Thyroid gland (tissue), 4 donors: ENCODE measurements at regions not wholly inside any gene's neighbourhood (a gene's known extent, or its start where the extent isn't known, plus 50 kb on each side); places are given as distances from the start of the nearest gene placed in this dataset.

Experiments used
- DNase-seq, 2 donors: peaks; one replicate each; pipeline ENCODE4 v3.0.0-alpha.2; 2019
- H3K27ac ChIP-seq, 3 donors: fragments of 200-600 bp; sonication (generic); 1 replicate in 2 of 3; 2 replicates in 1 of 3; pipeline ENCODE4 v1.5.1; 2016 to 2019; ENCODE audit warnings: mild to moderate bottlenecking in 1 of 3, moderate library complexity in 1 of 3
- H3K27me3 ChIP-seq: fragments of 200-600 bp; sonication (generic); one replicate; pipeline ENCODE4 v1.5.1; 2019
- H3K36me3 ChIP-seq, 2 donors: fragments of 200-600 bp; sonication (generic); one replicate each; pipeline ENCODE4 v1.5.1; 2016 to 2019
- H3K4me1 ChIP-seq, 2 donors: fragments of 200-600 bp; sonication (generic); one replicate each; pipeline ENCODE4 v1.5.1; 2017 to 2019
- H3K4me3 ChIP-seq, 3 donors: fragments of 200-600 bp; sonication (generic); replicated peaks in 1 of 3; 1 replicate in 2 of 3; 2 replicates in 1 of 3; pipeline ENCODE4 v1.5.1; 2016; ENCODE audit warnings: mild to moderate bottlenecking in 1 of 3
- H3K9me3 ChIP-seq: fragments of 200-600 bp; sonication (generic); one replicate; pipeline ENCODE4 v1.5.1; 2017
- POLR2A ChIP-seq, 2 donors: fragments of 450-650 bp; IDR thresholded peaks; one replicate each; pipeline ENCODE4 v1.6.1; 2017; ENCODE audit warnings: antibody characterized with exemption in 2 of 2, mild to moderate bottlenecking in 2 of 2, moderate library complexity in 1 of 2
- WGBS, 2 donors: methylation state at CpG; one replicate each; pipeline ENCODE4 v1.1.5; 2017; 5-methylcytosine and 5-hydroxymethylcytosine counted together
- intact Hi-C: fragments of 100-400 bp; cut with DNase I; formaldehyde crosslinking; loops from one replicate; pipeline ENCODE4 v1.15.1; 2023
- TF ChIP-seq, protein P1 (sequence below), 6 experiments: fragments of 200-600 bp in 3 of 6; fragments of 450-650 bp in 3 of 6; sonication (generic) in 3 of 6; IDR thresholded peaks; one replicate each; pipeline ENCODE4 v1.5.1; 2016 to 2019; ENCODE audit warnings: antibody characterized with exemption in 6 of 6, mild to moderate bottlenecking in 2 of 6, inconsistent platforms in 1 of 6, moderate library complexity in 1 of 6

DNA sequence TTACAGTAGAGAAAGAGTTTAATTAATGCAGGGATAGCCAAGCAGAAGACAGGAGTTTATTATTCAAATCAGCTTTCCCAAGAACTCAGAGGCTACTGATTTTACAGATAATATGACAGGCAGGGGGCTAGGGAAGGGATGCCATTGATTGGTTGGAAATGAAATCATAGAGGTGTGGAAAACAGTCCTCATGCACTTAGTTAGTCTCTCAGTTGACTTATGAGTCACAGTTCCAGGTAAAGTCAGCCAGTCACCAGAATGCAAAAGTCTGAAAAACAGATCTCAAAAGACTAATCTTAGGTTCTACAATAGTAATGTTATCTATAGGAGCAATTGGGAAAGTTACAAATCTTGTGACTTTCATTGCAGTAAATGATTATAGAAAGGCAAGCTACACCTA is 676.4 kb upstream of the CHAC2 start:
- H3K9me3 ChIP-seq: no peaks in the 10 kb centered on the region
- no peaks in the 10 kb centered on the region for H3K36me3 ChIP-seq

DNA sequence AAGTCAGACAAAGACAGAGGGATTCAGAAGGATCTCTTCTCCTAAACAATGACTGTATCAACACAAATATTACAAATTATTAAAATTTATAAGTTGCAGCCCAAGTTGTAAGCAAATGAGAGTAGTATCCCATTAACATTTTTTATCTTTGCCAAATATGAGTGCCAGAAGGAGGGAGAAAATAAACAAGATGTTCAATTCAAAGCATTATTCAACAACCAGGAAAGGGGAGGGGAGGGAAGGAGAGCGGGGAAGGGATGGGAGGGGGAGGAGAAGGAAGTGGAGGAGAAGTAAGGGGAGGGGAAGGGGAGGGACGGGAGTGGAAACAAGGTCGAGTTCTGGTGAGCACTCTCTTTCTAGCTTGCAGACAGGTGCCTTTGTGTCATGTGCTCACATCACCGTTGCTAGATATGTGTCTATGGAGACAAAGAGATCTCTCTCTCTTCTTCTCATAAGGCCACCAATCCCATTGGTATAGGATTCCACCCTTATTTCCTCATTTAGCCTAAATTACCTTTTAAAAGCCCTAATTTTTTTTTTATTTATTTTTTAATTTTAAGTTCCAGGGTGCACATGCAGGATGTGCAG is 679.6 kb upstream of the CHAC2 start:
- TF ChIP-seq, protein P1, sequence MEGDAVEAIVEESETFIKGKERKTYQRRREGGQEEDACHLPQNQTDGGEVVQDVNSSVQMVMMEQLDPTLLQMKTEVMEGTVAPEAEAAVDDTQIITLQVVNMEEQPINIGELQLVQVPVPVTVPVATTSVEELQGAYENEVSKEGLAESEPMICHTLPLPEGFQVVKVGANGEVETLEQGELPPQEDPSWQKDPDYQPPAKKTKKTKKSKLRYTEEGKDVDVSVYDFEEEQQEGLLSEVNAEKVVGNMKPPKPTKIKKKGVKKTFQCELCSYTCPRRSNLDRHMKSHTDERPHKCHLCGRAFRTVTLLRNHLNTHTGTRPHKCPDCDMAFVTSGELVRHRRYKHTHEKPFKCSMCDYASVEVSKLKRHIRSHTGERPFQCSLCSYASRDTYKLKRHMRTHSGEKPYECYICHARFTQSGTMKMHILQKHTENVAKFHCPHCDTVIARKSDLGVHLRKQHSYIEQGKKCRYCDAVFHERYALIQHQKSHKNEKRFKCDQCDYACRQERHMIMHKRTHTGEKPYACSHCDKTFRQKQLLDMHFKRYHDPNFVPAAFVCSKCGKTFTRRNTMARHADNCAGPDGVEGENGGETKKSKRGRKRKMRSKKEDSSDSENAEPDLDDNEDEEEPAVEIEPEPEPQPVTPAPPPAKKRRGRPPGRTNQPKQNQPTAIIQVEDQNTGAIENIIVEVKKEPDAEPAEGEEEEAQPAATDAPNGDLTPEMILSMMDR (IDR thresholded peaks at IDR 0.05): no peak
- no peak for TF ChIP-seq POLR2A (IDR thresholded peaks at IDR 0.05)
- Histone ChIP-seq H3K4me1 (no peaks in the 10 kb centered on the region), H3K27me3 (no peaks in the 10 kb centered on the region), H3K36me3 (no peaks in the 10 kb centered on the region), H3K4me3 (no peak overlapping the region), H3K9me3 (no peaks in the 10 kb centered on the region), H3K27ac (no peak overlapping the region)
- DNase-seq: no peak
- intact Hi-C loops: no loop called here
- WGBS, 2 donors: 65 to 73% methylated on average over 4 of the region's 4 CpGs

More for the DNA sequence above, 676.4 kb upstream of the CHAC2 start:
- intact Hi-C loops: no loop called here
- no peak overlapping the region for H3K4me3 ChIP-seq
- no peaks in the 10 kb centered on the region for H3K4me1 ChIP-seq
- TF ChIP-seq POLR2A (IDR thresholded peaks at IDR 0.05): no peak
- TF ChIP-seq, protein P1 (IDR thresholded peaks at IDR 0.05): no peak
- no peaks in the 10 kb centered on the region for H3K27me3 ChIP-seq
- H3K27ac ChIP-seq: no peak overlapping the region
- DNase-seq: no peak

DNA sequence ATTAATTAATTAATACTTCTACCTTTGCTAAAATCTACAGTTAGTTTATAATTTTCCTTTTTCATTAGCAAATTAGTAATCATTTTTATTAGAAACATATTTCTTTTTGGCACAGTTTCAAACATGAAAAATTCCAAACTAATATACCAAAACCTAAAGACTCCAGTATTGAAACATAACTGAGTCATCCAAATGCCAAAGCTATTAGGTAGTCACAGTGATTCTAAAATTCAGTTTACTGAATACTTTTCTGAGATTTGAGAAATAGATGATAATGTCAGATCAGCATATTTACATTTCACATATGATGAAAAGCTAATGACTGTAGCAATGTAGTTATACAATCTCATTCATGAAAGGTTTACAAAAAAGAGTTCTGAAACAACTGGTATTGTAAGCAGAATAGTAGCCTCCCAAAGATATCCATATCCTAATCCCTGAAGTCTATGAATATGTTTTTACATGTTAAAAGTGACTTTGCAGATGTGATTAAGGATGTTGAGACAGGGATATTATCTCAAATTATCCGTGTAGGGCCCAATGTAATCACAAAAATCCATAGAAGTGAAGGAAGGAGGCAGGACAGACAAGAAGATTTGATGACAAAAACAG is 680.2 kb upstream of the CHAC2 start:
- TF ChIP-seq, protein P1 (IDR thresholded peaks at IDR 0.05): no peak
- no peak for TF ChIP-seq POLR2A (IDR thresholded peaks at IDR 0.05)
- intact Hi-C loops: no loop called here

DNA sequence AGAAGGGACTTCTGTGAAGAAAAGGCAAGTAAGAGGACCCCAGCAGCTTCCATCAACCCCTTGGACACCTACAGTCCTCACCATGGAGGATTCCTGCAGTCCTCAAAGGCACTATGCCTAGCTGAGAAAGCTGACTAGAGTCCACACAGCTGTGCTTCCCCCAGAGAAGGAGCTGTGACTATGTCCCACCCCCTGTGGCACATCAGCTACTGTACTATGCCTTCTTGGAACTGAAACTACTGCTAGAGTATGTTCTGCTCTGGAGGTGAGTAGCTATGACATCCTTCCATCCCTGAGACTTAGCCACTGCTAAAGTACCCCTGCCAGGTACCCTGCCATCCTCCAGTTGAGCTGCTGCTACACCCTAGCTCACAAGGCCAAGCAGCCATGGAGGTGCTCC is 690.2 kb upstream of the CHAC2 start:
- H3K4me3 ChIP-seq: no peak overlapping the region
- no peaks in the 10 kb centered on the region for H3K9me3 ChIP-seq
- DNase-seq: no peak
- no peak overlapping the region for H3K27ac ChIP-seq
- intact Hi-C loops: no loop called here
- TF ChIP-seq, protein P1 (IDR thresholded peaks at IDR 0.05): no peak
- TF ChIP-seq POLR2A (IDR thresholded peaks at IDR 0.05): no peak
- no peaks in the 10 kb centered on the region for H3K27me3 ChIP-seq
- H3K4me1 ChIP-seq: no peaks in the 10 kb centered on the region
- H3K36me3 ChIP-seq: no peaks in the 10 kb centered on the region

More for the DNA sequence above, 680.2 kb upstream of the CHAC2 start:
- H3K4me1 ChIP-seq: no peaks in the 10 kb centered on the region
- DNase-seq: no peak
- WGBS, 2 donors: 61 to 64% methylated on average over 1 of the region's 1 CpG
- no peaks in the 10 kb centered on the region for H3K27me3 ChIP-seq
- no peak overlapping the region for H3K4me3 ChIP-seq
- no peaks in the 10 kb centered on the region for H3K36me3 ChIP-seq
- H3K27ac ChIP-seq: no peak overlapping the region
- no peaks in the 10 kb centered on the region for H3K9me3 ChIP-seq

DNA sequence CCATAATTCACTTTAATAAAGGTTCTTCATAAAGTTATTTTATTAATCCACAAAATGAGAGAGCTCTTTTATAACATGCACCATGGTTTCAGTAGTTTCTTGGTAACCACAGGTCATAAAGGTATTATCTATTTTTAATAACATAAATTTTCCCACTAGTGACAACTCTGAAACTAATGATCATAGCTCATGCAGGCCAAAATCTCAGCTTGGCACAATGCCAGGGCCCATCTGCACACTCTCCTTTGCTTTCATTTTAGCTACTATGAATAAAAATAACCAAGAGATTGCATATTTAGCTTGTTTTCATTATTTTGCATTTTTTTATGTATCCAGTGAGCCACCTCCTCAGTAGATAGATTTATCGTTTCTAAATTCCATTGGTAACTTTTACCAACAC is 691.8 kb upstream of the CHAC2 start:
- intact Hi-C loops: no loop called here
- WGBS, 2 donors: 80 to 86% methylated on average over 1 of the region's 1 CpG
- Histone ChIP-seq H3K4me1 (no peaks in the 10 kb centered on the region), H3K4me3 (no peak overlapping the region), H3K27ac (no peak overlapping the region), H3K36me3 (no peaks in the 10 kb centered on the region), H3K27me3 (no peaks in the 10 kb centered on the region), H3K9me3 (no peaks in the 10 kb centered on the region)
- TF ChIP-seq POLR2A (IDR thresholded peaks at IDR 0.05): no peak
- TF ChIP-seq, protein P1 (IDR thresholded peaks at IDR 0.05): no peak
- DNase-seq: peak in 1 of 2 donors; percentile 1
